ENCODE measurements at regions not wholly inside any gene's neighbourhood (a gene's known extent, or its start where the extent isn't known, plus 50 kb on each side); places are given as distances from the start of the nearest gene placed in this dataset.

GRCh38 chr1:91617285-91617765 is 116.7 kb downstream of the CDC7 start:
- TF ChIP-seq, protein P1, sequence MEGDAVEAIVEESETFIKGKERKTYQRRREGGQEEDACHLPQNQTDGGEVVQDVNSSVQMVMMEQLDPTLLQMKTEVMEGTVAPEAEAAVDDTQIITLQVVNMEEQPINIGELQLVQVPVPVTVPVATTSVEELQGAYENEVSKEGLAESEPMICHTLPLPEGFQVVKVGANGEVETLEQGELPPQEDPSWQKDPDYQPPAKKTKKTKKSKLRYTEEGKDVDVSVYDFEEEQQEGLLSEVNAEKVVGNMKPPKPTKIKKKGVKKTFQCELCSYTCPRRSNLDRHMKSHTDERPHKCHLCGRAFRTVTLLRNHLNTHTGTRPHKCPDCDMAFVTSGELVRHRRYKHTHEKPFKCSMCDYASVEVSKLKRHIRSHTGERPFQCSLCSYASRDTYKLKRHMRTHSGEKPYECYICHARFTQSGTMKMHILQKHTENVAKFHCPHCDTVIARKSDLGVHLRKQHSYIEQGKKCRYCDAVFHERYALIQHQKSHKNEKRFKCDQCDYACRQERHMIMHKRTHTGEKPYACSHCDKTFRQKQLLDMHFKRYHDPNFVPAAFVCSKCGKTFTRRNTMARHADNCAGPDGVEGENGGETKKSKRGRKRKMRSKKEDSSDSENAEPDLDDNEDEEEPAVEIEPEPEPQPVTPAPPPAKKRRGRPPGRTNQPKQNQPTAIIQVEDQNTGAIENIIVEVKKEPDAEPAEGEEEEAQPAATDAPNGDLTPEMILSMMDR (conservative IDR thresholded peaks at IDR 0.05 in 1 of 2, IDR thresholded peaks at IDR 0.05 in 1 of 2; ENCODE audit: low read depth in 1 of 2, low read length in 2 of 2) = no peak
- TF ChIP-seq EZH2 (IDR thresholded peaks at IDR 0.05; ENCODE audit: low read length, missing control alignments) = no peak
